NOMO-1 (cell line): ENCODE measurements at regions not wholly inside any gene's neighbourhood (a gene's known extent, or its start where the extent isn't known, plus 50 kb on each side); places are given as distances from the start of the nearest gene placed in this dataset.
"Not testable (repeated sequence)": the region's sequence is repeated elsewhere in the genome, so short reads cannot be mapped to it uniquely, and the experiment has no call there.

Experiments used
- DNase-seq, 2 experiments: peaks; one replicate each; lab custom pipeline; 2025; ENCODE audit not compliant: unreplicated experiment in 2 of 2; lab: John Stamatoyannopoulos, UW

DNA sequence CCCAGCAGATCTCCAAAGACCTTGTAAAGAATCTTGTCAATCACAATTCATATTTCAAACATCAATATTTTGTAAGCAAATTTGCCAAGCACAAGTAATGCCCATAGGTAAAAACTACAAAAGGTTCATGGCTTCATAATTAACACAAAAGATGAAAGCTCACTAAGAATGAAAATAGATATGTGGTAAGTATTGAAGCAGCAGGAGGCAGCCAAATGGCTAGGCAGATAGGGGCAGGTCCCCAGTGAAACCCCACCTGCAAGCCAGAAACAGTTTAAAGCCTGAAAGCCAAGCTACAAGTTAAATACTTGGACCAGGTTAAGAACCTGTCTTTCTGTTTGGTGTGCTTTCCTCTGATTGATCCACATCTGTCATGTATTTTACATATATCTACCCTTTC is 942.6 kb upstream of the SPRY2 start:
- DNase-seq: no peak

DNA sequence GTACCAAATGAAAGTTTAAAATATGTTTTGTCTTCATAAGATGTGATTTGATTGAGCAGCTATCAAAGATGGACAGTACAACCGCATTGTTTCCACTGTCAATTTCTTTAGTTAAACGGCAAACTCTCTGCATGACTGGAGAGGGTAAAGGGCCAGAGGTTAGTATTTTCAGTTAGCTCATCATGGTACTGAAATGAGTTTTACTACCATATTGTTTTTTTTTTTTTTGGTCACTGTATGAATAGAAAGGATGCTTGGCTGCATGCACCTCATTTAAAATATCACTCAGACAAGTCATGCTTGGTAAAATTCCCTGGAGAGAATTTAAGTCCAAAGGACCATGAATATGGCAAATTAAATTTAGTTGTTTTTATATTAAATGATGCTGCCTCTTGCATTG is 942.1 kb upstream of the SPRY2 start:
- DNase-seq: no peak

GRCh38 chr13:81275666-81276258 is 934.8 kb upstream of the SPRY2 start:
- no peak for DNase-seq

- DNase-seq: no peak
Measured at GRCh38 chr13:81247711-81248110, 906.8 kb upstream of the SPRY2 start.

- DNase-seq: no peak
Measured at GRCh38 chr13:81246556-81246955, 905.6 kb upstream of the SPRY2 start.

DNA sequence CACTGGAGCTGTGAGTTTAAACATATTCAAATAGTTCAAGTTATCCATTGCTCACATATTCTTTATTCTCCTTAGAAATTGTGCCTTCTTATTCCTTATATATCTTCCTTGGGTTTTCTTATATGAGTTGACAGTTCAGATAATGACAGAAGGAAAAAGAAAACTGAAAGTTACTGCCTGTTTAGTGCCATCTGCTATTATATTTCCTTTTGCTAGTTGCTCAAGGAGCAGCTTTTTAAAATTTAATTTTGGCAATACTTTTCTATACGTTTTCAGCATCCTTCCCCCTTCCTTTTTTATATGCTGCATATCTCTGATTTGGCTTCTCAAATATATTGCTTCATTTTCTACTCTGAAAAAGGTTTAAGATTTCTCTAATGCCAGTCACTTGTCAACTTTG is 903.1 kb upstream of the SPRY2 start:
- no peak for DNase-seq

DNA sequence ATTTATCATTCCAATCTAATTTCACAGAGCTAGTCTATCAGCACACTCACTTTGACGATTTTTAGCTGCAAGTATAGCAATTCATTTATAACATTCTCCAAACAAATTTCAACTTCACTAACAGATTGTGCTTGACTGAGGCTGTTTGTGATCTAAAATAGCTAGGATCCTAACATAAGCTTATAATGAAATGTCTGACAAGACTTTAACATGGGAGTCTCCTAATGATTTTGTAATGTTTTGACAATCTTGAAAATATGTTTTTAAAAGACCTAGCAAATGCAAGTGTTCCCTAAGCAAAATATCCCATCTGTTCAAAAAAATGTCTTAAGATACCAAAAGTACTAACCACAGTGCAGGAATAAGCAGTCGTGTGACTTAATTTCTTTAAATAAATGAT is 889.5 kb upstream of the SPRY2 start:
- DNase-seq: no peak

- not testable (repeated sequence) for DNase-seq
Measured at GRCh38 chr13:81226830-81227229, 885.9 kb upstream of the SPRY2 start.

- DNase-seq: no peak
Measured at GRCh38 chr13:81224209-81224833, 883.4 kb upstream of the SPRY2 start.

GRCh38 chr13:81223778-81224177 is 882.9 kb upstream of the SPRY2 start:
- no peak for DNase-seq

- no peak for DNase-seq
Measured at GRCh38 chr13:81211713-81212112, 870.8 kb upstream of the SPRY2 start.

DNA sequence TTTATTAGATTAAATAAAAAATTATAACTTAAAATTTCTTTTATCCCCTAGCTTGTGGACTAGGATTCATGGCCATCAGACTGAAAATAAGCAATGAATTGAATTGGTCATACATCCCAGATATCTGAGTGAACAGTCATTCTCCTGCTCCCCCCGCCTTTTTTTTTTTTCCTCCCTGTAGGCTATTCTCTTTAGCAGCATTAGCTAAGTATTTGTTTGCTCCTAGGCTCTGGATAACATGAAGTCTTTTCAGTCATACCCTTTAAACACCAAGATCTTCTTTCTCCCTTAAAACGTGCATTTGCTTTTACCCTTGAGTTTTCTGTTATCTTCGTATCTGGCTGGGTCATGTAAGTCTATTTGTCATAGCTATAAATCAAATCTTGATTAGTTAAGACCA is 866.7 kb upstream of the SPRY2 start:
- DNase-seq: no peak

DNA sequence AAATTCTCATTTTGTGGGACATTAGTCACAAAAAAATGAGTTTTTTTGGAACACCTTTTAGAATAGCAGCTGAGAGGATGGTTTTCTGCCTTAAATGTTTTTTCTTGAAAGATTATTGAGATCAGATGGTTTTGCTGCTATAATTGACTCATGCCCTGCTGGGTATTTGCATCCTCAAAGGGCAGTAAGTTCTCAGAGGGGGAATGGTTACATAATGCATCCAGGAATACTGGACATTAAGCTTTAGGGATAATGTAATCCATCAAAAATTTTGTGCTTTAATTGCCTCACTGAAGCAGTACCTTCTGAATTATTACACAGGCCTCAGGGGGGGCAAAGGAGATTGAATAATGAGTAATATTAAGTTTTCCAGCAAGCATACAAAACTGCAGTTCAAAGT is 866.3 kb upstream of the SPRY2 start:
- no peak for DNase-seq

DNA sequence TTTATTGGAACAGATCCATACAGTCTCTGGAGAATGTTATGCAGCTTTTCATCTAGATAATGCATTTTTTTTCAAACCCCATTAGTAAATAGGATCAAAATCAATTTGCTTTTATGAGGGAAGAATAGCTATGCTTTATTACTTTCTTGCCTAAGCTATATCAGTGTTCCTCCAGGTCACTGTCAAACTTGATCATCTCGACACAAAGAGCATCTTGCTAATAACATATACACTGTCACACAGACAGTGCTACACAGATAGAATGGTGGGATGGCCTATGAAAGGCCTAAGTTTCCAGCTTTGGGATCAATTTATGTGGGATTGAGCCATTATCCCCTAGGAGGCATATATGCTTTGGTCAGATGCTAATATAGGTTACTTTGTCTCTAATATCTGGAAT is 862.9 kb upstream of the SPRY2 start:
- no peak for DNase-seq

- no peak for DNase-seq
Measured at GRCh38 chr13:81199956-81200355, 859.0 kb upstream of the SPRY2 start.

GRCh38 chr13:81197966-81198365 is 857.0 kb upstream of the SPRY2 start:
- DNase-seq: no peak

- no peak for DNase-seq
Measured at GRCh38 chr13:81197483-81197882, 856.6 kb upstream of the SPRY2 start.

DNA sequence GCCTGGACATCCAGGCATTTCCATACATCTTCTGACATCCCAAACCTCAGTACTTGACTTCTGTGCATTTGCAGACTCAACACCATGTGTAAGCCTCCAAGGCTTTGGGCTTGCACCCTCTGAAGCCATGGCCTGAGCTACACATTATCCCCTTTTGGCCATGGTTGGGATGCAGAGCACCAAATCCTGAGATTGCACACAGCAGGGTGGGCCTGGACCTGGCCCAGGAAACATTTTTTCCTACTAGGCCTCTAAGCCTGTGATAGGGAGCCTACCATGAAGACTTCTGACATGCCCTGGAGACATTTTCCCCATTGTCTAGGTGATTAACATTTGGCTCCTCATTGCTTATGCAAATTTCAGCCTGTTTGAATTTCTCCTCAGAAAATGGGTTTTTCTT is 853.4 kb upstream of the SPRY2 start:
- no peak for DNase-seq

GRCh38 chr13:81184556-81185265 is 843.8 kb upstream of the SPRY2 start:
- DNase-seq: no peak

DNA sequence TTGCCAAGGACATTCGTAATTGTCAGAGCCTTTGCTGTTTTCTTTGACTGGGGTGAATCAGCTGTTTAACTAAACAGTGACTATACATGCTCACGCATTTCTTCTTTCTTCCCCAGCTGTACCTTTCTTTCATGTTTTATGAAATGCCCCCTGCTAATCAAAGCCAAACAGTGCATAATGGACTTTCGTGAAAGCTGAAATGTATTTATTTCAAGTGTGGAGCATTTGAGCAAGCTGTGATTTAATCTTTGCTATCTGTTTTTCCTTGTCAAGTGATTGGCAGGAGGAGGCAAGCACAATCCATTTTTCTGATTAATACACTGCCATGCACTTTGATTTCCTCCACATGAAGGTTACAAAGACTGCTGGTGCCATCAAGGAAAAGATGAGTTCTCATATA is 831.7 kb upstream of the SPRY2 start:
- no peak for DNase-seq

GRCh38 chr13:81171065-81171647 is 830.2 kb upstream of the SPRY2 start:
- DNase-seq: peak in 1 of 2 experiments; percentile 10

- DNase-seq: not testable (repeated sequence)
Measured at GRCh38 chr13:81163823-81164222, 822.9 kb upstream of the SPRY2 start.
